H9 (cell line): ENCODE measurements at regions not wholly inside any gene's neighbourhood (a gene's known extent, or its start where the extent isn't known, plus 50 kb on each side); places are given as distances from the start of the nearest gene placed in this dataset.

ENCODE experiments used
- DNase-seq: peaks from one replicate; pipeline ENCODE4 v3.0.0-alpha.2; 2017
- H2AFZ ChIP-seq: one replicate; pipeline ENCODE4 v1.6.1; 2013; ENCODE audit warnings: mild to moderate bottlenecking, low read length, control low read depth, moderate library complexity
- H2AK5ac ChIP-seq: 2 replicates; pipeline ENCODE4 v1.6.1; 2013; ENCODE audit warnings: low read length, control low read depth, mixed read lengths; ENCODE audit not compliant: insufficient read length
- H2BK120ac ChIP-seq: one replicate; pipeline ENCODE4 v1.6.1; 2013; ENCODE audit warnings: low read depth, mild to moderate bottlenecking, low read length, control low read depth, inconsistent platforms; ENCODE audit not compliant: poor library complexity, severe bottlenecking
- H2BK12ac ChIP-seq: 2 replicates; pipeline ENCODE4 v1.6.1; 2013; ENCODE audit warnings: low read length, control low read depth, mixed read lengths, low read depth; ENCODE audit not compliant: insufficient read length
- H2BK15ac ChIP-seq: 2 replicates; pipeline ENCODE4 v1.6.1; 2013; ENCODE audit warnings: low read depth, low read length, control low read depth
- H2BK20ac ChIP-seq: one replicate; pipeline ENCODE4 v1.6.1; 2013; ENCODE audit warnings: low read depth, mild to moderate bottlenecking, low read length, control low read depth, inconsistent platforms; ENCODE audit not compliant: poor library complexity, severe bottlenecking
- H2BK5ac ChIP-seq: 2 replicates; pipeline ENCODE4 v1.6.1; 2013; ENCODE audit warnings: low read length, control low read depth, mixed read lengths; ENCODE audit not compliant: insufficient read length
- H3K14ac ChIP-seq: 2 replicates; pipeline ENCODE4 v1.6.1; 2013; ENCODE audit warnings: low read length, control low read depth; ENCODE audit not compliant: insufficient read depth
- H3K18ac ChIP-seq: 2 replicates; pipeline ENCODE4 v1.6.1; 2013; ENCODE audit warnings: low read depth, mild to moderate bottlenecking, mixed read lengths, low read length, control low read depth; ENCODE audit not compliant: insufficient read length
- H3K23ac ChIP-seq: 2 replicates; pipeline ENCODE4 v1.6.1; 2013; ENCODE audit warnings: low read length, control low read depth, mixed read lengths, low read depth; ENCODE audit not compliant: insufficient read length
- H3K23me2 ChIP-seq: 2 replicates; pipeline ENCODE4 v1.6.1; 2013; ENCODE audit warnings: low read depth, mild to moderate bottlenecking, mixed read lengths, low read length, control low read depth; ENCODE audit not compliant: insufficient read length, poor library complexity, severe bottlenecking
- H3K27ac ChIP-seq: 2 replicates; pipeline ENCODE4 v1.5.1; 2013; ENCODE audit warnings: low read length, control low read depth, mixed read lengths, low read depth; ENCODE audit not compliant: insufficient read length
- H3K27me3 ChIP-seq: 2 replicates; pipeline ENCODE4 v1.6.1; 2013; ENCODE audit warnings: low read length, control low read depth, inconsistent platforms; ENCODE audit not compliant: insufficient read depth
- H3K4ac ChIP-seq: 2 replicates; pipeline ENCODE4 v1.6.1; 2013; ENCODE audit warnings: low read depth, mild to moderate bottlenecking, control low read depth, inconsistent platforms, low read length, moderate library complexity
- H3K4me1 ChIP-seq: 2 replicates; pipeline ENCODE4 v1.6.1; 2013; ENCODE audit warnings: low read length, control low read depth, inconsistent platforms; ENCODE audit not compliant: insufficient read depth
- H3K4me2 ChIP-seq: 2 replicates; pipeline ENCODE4 v1.6.1; 2013; ENCODE audit warnings: low read length, control low read depth, mixed read lengths; ENCODE audit not compliant: insufficient read length, insufficient read depth
- H3K56ac ChIP-seq: 2 replicates; pipeline ENCODE4 v1.6.1; 2013; ENCODE audit warnings: low read depth, mild to moderate bottlenecking, mixed read lengths, low read length, control low read depth; ENCODE audit not compliant: insufficient read length
- H3K79me1 ChIP-seq: 2 replicates; pipeline ENCODE4 v1.6.1; 2013; ENCODE audit warnings: low read depth, mild to moderate bottlenecking, moderate library complexity, low read length, control low read depth, inconsistent platforms; ENCODE audit not compliant: insufficient read depth, poor library complexity, severe bottlenecking
- H3K79me2 ChIP-seq: 2 replicates; pipeline ENCODE4 v1.6.1; 2013; ENCODE audit warnings: low read length, control low read depth, inconsistent platforms; ENCODE audit not compliant: insufficient read depth
- H3K9ac ChIP-seq: 2 replicates; pipeline ENCODE4 v1.6.1; 2013; ENCODE audit warnings: low read length, control low read depth, mixed read lengths; ENCODE audit not compliant: insufficient read length; ENCODE audit errors: extremely low read depth
- H3K9me3 ChIP-seq: one replicate; pipeline ENCODE4 v1.6.1; 2013; ENCODE audit warnings: low read depth, low read length, inconsistent platforms; ENCODE audit not compliant: control insufficient read depth
- H3T11ph ChIP-seq: one replicate; pipeline ENCODE4 v1.6.1; 2013; ENCODE audit warnings: mild to moderate bottlenecking, low read length, control low read depth, inconsistent platforms
- H4K20me1 ChIP-seq: one replicate; pipeline ENCODE4 v1.6.1; 2013; ENCODE audit not compliant: control insufficient read depth, insufficient read length, insufficient read depth
- H4K5ac ChIP-seq: 2 replicates; pipeline ENCODE4 v1.6.1; 2013; ENCODE audit warnings: low read depth, mild to moderate bottlenecking, mixed read lengths, low read length, control low read depth; ENCODE audit not compliant: insufficient read length
- H4K8ac ChIP-seq: replicated peaks from 2 replicates; pipeline ENCODE4 v1.6.1; 2013; ENCODE audit warnings: low read length, control low read depth, mixed read lengths, low read depth; ENCODE audit not compliant: insufficient read length
- H4K91ac ChIP-seq: 2 replicates; pipeline ENCODE4 v1.6.1; 2013; ENCODE audit warnings: low read depth, mild to moderate bottlenecking, moderate library complexity, mixed read lengths, low read length, control low read depth; ENCODE audit not compliant: insufficient read length
- H3K27ac Mint-ChIP-seq, 3 experiments: 2 replicates in 2 of 3; 3 replicates in 1 of 3; pipeline ENCODE4 v1.8.0; 2020 to 2021; ENCODE audit warnings: mixed read lengths in 3 of 3, mild to moderate bottlenecking in 1 of 3, moderate library complexity in 1 of 3
- H3K27me3 Mint-ChIP-seq: 2 replicates; pipeline ENCODE4 v1.8.0; 2021; ENCODE audit warnings: low read depth, mild to moderate bottlenecking, moderate library complexity, mixed read lengths
- H3K36me3 Mint-ChIP-seq, 3 experiments: 2 replicates in 2 of 3; 3 replicates in 1 of 3; pipeline ENCODE4 v1.8.0; 2020 to 2021; ENCODE audit warnings: low read depth in 3 of 3, mixed read lengths in 3 of 3; ENCODE audit not compliant: insufficient read depth in 1 of 3
- H3K4me1 Mint-ChIP-seq, 2 experiments: 2 replicates each; pipeline ENCODE4 v1.8.0; 2020; ENCODE audit warnings: mixed read lengths in 2 of 2
- H3K4me3 Mint-ChIP-seq, 2 experiments: 2 replicates in 1 of 2; 3 replicates in 1 of 2; pipeline ENCODE4 v1.8.0; 2020 to 2021; ENCODE audit warnings: mild to moderate bottlenecking in 2 of 2, mixed read lengths in 2 of 2, moderate library complexity in 1 of 2
- H3K9me3 Mint-ChIP-seq, 2 experiments: 2 replicates in 1 of 2; 3 replicates in 1 of 2; pipeline ENCODE4 v1.8.0; 2020; ENCODE audit warnings: mild to moderate bottlenecking in 2 of 2, mixed read lengths in 2 of 2, moderate library complexity in 1 of 2
- whole genome bisulfite sequencing: extraction: QIAGEN DNeasy Blood & Tissue Kit; methylation state at CpG from one replicate; pipeline ENCODE4 v1.1.7; 2013; ENCODE audit warnings: missing lambda C conversion rate, low lambda C conversion rate, mixed read lengths; ENCODE audit not compliant: insufficient read length; ENCODE audit errors: extremely low coverage; 5-methylcytosine and 5-hydroxymethylcytosine counted together
- TF ChIP-seq, protein P1 (sequence below): fragments of 200-600 bp; sonication (generic); conservative IDR thresholded peaks from 3 replicates; pipeline ENCODE4 v1.8.0; 2021; ENCODE audit warnings: antibody characterized with exemption, mild to moderate bottlenecking

DNA sequence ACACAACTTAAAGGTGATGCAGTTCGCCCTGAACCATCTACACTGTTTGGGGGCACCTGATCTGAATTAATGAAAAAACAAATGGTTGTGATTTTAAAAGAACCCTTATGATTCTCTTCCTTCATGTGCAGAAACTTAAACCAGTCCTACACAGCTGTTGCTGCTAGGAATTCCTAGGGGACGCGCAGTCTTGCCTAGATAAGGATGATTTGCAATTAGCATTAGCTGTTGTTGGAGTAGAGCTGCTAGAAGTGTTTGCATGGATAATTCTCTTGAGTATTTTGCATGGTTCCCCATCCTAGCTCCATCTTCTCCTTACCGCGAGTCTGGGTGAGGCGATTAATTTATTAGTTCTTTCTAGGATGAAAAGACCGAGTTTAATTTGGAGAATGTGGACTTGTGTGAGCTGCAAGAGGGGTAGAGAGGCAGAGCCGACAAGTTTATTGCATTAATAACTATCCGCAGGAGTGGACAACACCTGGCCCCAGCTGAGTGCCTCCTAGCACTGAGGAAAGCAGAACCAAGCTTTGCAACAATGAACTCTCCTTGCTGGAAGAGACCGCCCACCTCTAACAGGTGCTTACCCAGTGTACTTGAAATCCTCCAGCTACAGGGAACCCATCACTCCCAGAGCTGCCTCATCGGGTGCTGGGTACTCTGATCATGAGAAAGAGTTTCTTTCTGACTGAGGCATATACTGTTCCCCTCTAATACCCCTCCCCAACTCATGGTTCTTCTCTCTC, 75.0 kb upstream of the WNT7A start:
- Mint-ChIP-seq H3K36me3 (peaks cover 0 to 4% (median 3%) of the 10 kb centered on the region in 3 experiments; a peak in 3 of 7 replicates), H3K27me3 (peaks cover 15% of the 10 kb centered on the region), H3K4me3 (no peak overlapping the region), H3K4me1 (no peaks in the 10 kb centered on the region), H3K27ac (no peak overlapping the region), H3K9me3 (peaks cover 10 to 39% of the 10 kb centered on the region in 2 experiments)
- no peak overlapping the region for H3K18ac ChIP-seq
- no peak overlapping the region for H4K8ac ChIP-seq
- H2AFZ ChIP-seq: no peak overlapping the region
- no peaks in the 10 kb centered on the region for H3K27me3 ChIP-seq
- H3K14ac ChIP-seq: no peak overlapping the region
- H3K23ac ChIP-seq: no peak overlapping the region
- no peak for DNase-seq
- no peak overlapping the region for H3K4me2 ChIP-seq
- no peak overlapping the region for H4K91ac ChIP-seq
- no peaks in the 10 kb centered on the region for H3K23me2 ChIP-seq
- no peak overlapping the region for H3K56ac ChIP-seq
- H2BK20ac ChIP-seq: no peak overlapping the region
- H3T11ph ChIP-seq: no peak overlapping the region
- no peak overlapping the region for H2BK120ac ChIP-seq
- no peaks in the 10 kb centered on the region for H3K4me1 ChIP-seq
- no peak overlapping the region for H4K5ac ChIP-seq
- TF ChIP-seq, protein P1, sequence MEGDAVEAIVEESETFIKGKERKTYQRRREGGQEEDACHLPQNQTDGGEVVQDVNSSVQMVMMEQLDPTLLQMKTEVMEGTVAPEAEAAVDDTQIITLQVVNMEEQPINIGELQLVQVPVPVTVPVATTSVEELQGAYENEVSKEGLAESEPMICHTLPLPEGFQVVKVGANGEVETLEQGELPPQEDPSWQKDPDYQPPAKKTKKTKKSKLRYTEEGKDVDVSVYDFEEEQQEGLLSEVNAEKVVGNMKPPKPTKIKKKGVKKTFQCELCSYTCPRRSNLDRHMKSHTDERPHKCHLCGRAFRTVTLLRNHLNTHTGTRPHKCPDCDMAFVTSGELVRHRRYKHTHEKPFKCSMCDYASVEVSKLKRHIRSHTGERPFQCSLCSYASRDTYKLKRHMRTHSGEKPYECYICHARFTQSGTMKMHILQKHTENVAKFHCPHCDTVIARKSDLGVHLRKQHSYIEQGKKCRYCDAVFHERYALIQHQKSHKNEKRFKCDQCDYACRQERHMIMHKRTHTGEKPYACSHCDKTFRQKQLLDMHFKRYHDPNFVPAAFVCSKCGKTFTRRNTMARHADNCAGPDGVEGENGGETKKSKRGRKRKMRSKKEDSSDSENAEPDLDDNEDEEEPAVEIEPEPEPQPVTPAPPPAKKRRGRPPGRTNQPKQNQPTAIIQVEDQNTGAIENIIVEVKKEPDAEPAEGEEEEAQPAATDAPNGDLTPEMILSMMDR: peak; percentile 15; the same call in 2 of the 3 replicates
- H4K20me1 ChIP-seq: no peaks in the 10 kb centered on the region
- H3K9me3 ChIP-seq: no peaks in the 10 kb centered on the region
- no CpG with 5 or more reads among the region's 11 CpGs for WGBS
- no peak overlapping the region for H2BK15ac ChIP-seq
- no peaks in the 10 kb centered on the region for H3K79me2 ChIP-seq
- no peak overlapping the region for H2BK5ac ChIP-seq
- H2BK12ac ChIP-seq: no peak overlapping the region
- H3K27ac ChIP-seq: no peak overlapping the region
- H2AK5ac ChIP-seq: no peak overlapping the region
- no peak overlapping the region for H3K9ac ChIP-seq
- no peaks in the 10 kb centered on the region for H3K79me1 ChIP-seq
- no peak overlapping the region for H3K4ac ChIP-seq
